HG03135 (cell line): ENCODE measurements at regions not wholly inside any gene's neighbourhood (a gene's known extent, or its start where the extent isn't known, plus 50 kb on each side); places are given as distances from the start of the nearest gene placed in this dataset.
"Not testable (repeated sequence)": the region's sequence is repeated elsewhere in the genome, so short reads cannot be mapped to it uniquely, and the experiment has no call there.

Experiments
- ATAC-seq: cut with Tn5 transposase; IDR thresholded peaks from one replicate; pipeline ENCODE4 v1.9.1; 2021; ENCODE audit warnings: mild to moderate bottlenecking, moderate library complexity; ENCODE audit not compliant: unreplicated experiment

DNA sequence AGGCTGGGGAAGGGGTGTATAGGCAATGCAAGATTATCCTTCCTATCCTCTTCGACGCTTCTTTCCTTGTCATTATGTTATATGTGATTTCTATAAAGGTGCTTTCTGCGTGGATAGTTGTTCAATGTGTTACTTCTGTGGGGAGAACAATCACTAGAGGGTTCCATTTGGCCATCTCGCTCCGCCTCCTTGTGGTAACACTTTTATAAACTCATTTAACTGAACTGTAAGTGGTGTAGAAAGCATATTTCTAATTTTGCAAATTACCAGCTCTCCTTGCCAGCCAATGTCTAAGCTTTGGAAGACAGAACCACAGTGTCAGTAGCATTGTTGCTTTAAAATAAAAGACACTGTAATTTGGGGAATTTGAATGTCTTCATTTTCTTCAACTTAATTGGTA lies 1093.7 kb upstream of the MIR17HG start:
- ATAC-seq = no peak

DNA sequence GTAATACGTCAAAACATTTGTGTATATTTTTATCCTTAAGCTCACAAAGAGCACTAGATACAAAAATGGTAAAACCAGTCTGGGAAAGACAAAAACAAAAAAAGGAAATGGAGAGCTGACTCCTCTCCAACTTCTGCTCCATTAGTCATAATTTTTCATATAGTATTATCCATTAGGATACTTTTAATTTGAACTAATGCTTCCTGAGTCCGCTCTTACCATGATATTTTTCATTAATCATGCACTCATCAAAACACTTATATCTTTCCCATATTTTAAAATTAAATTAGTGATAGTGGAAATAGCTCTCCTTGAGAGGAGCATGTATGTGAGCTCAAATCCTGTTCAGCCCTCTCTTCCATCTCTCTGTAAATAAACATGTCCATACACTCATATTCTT lies 1093.0 kb upstream of the MIR17HG start:
- ATAC-seq = no peak

DNA sequence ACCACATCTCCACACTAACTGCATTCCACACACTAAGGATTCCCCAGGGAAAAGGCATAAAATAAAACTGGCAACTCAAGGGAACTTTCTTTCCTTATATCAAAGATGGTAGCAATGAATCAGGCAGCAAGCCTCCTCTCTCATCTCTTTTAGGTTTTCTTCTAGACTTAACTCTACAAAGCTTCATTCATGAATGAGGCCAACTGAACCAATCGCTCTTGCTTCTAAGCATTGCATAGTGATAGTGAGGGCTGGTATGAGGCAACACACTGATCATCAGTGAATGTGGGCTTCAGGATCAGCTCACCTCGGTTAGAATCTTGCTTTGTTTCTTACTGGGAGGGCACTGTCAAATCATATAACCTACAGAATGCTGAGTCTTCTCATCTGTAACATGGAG lies 1090.7 kb upstream of the MIR17HG start:
- ATAC-seq = no peak

- no peak for ATAC-seq
These were observed 1089.4 kb upstream of the MIR17HG start for GRCh38 chr13:90258129-90258528.

GRCh38 chr13:90261343-90261742 lies 1086.1 kb upstream of the MIR17HG start:
- no peak for ATAC-seq

DNA sequence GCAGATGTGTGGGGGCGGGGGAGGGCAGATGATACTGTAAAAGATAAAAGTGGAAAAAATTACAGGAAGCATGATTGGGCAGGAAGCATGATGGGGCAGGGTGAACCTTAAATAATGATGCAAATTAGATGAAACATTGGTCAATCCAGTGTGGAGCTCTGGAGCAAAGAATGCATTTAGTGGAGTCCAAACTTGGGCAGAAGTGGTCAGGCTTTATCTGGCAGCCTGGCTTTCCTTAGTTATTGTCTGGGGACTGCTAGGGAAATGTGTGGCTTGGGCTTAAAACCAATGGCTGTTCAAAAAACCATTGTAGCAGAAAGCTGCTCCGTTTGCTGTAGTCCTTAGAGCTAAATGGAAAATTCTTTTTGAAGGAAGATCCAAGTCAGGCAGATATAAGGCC lies 1077.3 kb upstream of the MIR17HG start:
- ATAC-seq = no peak

- ATAC-seq = no peak
These were observed 1075.1 kb upstream of the MIR17HG start for GRCh38 chr13:90272356-90272755.

DNA sequence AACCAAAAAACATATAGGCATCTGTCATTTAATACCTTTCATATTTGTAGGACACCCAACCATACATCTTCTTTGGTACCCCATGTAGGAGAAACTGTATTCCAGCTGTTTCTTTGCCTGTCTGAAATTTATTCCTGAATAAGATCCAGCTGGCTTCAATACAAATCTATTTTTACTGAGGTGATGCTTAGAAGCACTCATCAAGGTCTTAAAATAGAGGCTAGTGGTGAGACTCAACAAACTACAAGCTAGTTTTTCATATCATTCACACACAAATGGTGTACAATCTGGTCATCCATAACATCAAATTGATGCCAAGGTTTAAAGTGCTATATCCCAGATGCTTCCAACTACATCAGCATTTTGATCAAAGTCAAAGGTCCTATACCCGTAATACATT lies 1071.3 kb upstream of the MIR17HG start:
- ATAC-seq = no peak

- not testable (repeated sequence) for ATAC-seq
These were observed 1069.3 kb upstream of the MIR17HG start for GRCh38 chr13:90278231-90278630.

GRCh38 chr13:90281709-90282108 lies 1065.8 kb upstream of the MIR17HG start:
- ATAC-seq = no peak

DNA sequence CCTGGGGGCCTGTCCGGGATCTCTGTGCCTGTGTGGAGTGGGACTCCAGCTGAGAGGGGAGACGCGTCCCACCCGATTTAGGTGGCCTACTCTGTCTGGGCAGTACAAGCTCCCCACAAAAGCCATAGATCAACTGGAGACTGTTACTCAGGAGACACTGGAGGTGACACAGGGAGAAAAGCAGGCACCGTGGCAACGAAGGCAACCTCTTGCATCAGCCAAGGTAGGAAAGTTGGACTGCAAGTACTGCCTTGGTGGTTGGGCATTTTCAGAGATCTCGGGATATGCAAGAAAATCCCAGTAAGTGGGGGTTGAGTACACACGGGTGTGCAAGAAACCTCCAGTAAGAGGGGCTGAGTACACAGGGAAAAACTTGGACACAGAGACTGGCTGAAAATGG lies 1060.0 kb upstream of the MIR17HG start:
- ATAC-seq = no peak

GRCh38 chr13:90293793-90294361 lies 1053.6 kb upstream of the MIR17HG start:
- no peak for ATAC-seq

GRCh38 chr13:90299238-90299637 lies 1048.2 kb upstream of the MIR17HG start:
- no peak for ATAC-seq

DNA sequence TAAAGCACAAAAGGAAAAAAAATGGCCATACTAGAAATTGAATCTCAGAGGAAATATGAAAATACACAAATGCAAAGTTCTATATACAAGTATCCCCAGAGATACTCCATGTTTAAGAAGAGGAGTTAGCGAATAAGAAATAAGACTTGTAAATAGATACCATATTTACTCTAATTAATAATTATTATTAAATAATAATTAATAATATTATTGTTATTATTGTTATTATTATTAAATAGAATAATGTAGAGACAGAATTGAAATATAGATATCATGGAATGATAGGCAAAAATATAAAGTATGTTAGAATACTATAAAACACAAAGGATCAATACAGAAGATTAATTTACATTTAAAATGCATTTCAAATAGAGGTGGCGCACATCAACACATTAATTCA lies 1047.5 kb upstream of the MIR17HG start:
- no peak for ATAC-seq

DNA sequence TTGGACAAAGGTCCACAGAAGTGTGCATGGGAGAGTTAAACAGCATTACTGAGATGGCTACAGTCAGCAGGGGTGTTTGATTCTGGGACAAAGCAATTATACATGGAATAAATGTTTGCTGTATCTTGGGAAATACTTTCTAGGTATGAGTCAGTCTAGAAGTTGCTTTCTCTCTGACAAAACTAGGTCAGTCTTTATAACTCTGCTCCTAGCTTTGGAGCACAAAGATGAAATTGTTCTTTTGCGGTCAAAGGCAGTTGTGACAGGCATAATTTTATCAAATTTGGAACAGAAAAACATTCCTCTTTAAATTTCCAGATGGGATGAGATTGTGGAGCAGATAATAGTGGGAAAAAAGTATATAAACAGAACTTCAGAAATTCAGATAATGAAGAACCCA lies 1045.4 kb upstream of the MIR17HG start:
- ATAC-seq = no peak

- ATAC-seq = no peak
These were observed 1041.7 kb upstream of the MIR17HG start for GRCh38 chr13:90305796-90306195.

GRCh38 chr13:90307136-90307535 lies 1040.4 kb upstream of the MIR17HG start:
- no peak for ATAC-seq

DNA sequence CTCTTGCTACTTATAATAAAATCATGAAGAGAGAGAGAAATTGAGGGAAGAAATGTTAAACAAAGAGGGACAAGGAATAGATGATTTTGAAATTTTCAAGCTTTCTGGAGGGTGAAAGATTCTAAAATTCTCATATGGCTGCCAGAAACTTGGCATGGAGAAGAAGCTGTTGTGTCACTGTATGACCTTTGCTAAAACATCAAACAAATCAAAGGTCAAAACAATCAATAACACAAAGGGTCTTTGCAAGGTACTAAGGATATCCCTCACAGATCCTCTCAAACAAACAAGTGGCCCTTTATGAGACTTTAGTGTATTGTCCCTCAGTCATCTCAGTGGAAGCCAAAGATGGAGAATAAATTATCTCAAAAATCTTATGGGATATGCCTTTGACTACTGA lies 1039.2 kb upstream of the MIR17HG start:
- no peak for ATAC-seq

DNA sequence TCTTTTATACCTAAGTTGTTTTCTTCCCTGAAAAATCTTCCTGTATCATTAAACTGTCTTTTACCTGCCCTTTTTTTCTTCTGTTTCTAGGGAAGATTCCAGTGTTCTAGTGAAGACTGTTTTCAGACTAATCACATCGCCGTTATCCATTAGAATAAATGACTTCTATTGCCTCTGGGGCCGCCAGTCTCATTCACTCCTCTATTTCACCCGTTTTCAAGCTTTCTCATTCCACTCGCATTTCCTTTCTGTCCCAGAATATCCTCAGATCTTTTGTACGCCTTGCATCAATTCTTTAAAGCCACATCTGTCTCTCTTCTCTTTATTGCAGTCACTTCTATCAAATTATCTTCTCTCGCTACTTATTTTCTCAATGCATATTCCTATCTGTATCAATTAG lies 1035.6 kb upstream of the MIR17HG start:
- ATAC-seq = no peak

- ATAC-seq = no peak
These were observed 1032.4 kb upstream of the MIR17HG start for GRCh38 chr13:90315061-90315460.

DNA sequence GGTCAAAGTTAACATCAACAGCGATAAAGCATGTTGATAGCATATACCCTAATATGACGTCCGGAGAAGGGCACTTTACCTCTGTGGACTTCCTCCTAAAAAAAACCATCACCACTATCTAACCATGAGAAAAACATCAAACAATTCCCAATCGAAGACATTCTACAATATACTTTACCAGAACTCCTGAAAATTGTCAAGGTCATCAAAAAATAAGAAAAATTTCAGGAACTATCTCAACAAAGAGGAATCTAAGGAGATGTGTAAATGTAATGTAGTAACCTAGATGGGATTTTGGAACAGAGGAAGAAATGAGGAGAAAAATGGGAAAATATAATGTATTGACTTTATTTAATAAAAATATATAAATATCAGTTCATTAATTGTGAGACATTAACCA lies 1026.8 kb upstream of the MIR17HG start:
- ATAC-seq = no peak

DNA sequence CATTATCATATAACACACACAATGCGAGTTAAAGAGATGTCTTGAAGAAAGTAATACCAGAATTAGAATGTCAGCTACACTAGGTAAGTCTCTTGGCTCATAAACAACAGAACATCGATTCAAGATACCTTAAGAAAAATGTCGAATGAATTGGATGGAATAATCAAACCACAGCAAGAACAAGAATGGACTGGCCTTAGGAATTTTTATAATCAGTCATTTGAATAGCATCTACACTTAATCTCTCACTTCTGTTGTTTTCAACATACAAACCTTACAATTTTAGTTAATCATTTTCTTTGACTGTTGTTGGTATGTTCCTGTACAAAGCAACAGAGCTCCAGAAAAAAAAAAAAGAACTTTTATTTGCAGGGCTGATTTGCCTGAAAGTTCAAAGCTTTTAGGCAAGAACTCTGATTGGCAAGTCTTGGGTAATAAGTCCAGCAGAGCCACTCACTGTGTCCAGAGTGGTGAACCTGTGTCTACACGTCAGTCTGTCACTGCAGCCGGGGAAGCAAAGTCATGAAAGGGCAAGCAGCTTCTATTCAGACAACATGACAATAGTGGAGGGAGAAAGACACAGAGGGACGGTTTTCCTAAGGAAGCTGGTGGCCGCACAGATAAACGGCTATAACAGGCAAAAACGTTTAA lies 1026.1 kb upstream of the MIR17HG start:
- no peak for ATAC-seq

GRCh38 chr13:90329641-90330040 lies 1017.8 kb upstream of the MIR17HG start:
- ATAC-seq = no peak
